ENCODE measurements at regions not wholly inside any gene's neighbourhood (a gene's known extent, or its start where the extent isn't known, plus 50 kb on each side); places are given as distances from the start of the nearest gene placed in this dataset.
"Not testable (repeated sequence)": the region's sequence is repeated elsewhere in the genome, so short reads cannot be mapped to it uniquely, and the experiment has no call there.

DNA sequence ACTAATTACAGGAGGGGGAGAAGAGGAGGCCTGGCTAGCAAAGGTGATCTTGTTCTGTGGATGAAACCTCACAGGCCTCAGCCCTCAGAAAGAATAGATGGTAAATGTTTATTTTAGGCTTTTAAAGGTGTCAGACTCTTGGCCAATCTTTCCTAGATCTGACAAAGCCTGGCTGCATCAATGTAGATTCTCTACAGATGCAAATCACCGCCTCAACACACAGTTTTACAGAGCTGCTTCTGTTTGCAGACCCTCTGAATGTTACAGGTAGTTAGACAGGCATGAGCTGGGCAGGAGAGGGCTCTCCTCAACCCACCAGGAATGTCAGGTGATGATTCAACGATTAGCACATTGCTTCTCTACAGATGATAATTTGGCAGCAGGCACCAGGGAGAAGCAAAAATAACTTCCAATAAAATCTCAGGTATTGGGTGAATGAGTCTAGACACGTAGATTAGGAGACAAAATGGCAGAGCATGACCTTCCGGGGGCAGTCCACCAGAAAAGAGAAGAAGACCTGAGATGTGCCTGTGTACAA lies 105.4 kb upstream of the VANGL1 start:
- POLR2A ChIA-PET, result no interaction called here
- CTCF ChIA-PET, result no interaction called here

DNA sequence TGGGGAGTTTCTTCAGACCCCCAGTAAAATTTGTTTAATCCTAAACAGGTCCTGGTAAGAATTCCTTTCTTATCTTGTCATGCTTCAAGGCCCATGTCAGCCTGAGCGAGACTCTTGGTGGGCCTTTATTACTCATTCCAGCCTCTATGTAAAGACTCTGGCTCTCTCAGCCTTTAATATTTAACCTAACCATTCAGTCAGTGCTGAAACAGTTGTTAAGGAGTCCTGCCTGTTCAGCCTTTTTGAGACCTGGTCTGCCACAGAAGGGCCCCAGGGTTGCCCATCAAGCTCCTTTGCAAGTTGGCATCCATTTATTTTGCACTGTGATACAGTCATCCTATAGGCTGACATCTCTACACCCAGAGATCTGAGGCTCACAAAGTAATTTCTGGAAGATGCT lies 107.7 kb upstream of the VANGL1 start:
- CTCF ChIA-PET, result no interaction called here

DNA sequence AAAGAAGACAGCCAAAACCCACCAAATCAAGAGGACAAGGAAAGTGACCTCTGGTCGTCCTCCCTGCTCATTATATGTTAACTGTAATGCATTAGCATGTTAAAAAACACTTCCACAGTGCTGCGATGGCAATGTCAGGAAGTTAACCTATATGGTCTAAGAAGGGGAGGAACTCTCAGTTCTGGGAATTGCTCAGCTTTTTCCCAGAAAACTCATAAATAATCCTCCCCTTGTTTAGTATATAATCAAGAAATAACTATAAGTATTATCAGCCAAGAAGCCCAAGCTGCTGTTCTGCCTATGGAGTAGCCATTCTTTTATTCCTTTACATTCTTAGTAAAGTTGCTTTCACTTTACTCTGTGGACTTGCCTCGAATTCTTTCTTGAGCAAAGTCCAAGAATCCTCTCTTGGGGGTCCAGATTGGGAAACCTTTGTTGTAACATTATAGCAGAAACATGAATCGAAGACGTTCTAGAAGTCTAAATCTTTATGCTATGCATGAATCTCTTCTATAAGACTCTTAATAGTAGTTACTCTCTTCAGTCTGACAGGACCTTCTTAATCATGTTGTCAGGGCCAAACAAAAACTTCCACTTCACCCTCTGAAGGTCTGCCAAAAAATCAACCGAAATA lies 110.0 kb upstream of the VANGL1 start:
- POLR2A ChIA-PET, result no interaction called here
- CTCF ChIA-PET, result no interaction called here

More for the DNA sequence above, 107.7 kb upstream of the VANGL1 start:
- POLR2A ChIA-PET, result no interaction called here

DNA sequence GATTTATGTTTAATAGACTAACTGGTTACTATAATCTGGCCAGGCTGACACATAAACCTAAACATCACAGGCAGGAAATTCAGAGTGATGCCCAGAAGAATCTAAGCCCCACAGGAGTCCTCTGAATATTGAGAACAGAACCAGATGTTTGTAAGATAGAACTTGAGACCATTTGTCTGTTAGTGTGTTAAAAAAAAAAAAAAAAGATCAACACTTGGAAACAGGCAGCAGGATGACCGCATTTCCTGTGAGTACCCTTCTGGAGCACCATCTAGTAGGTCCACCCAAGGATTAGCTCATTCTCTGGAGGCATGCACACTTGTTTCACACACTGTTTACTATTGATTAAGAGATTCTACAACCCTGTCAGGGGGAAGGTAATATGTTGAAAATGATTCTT lies 111.4 kb upstream of the VANGL1 start:
- ChIA-PET POLR2A (interaction anchor here (0.7 kb wide), 1 partner anchor 753 kb away, joined by 4 read pairs; no protein-coding TSS in a partner anchor), CTCF (no interaction called here)

DNA sequence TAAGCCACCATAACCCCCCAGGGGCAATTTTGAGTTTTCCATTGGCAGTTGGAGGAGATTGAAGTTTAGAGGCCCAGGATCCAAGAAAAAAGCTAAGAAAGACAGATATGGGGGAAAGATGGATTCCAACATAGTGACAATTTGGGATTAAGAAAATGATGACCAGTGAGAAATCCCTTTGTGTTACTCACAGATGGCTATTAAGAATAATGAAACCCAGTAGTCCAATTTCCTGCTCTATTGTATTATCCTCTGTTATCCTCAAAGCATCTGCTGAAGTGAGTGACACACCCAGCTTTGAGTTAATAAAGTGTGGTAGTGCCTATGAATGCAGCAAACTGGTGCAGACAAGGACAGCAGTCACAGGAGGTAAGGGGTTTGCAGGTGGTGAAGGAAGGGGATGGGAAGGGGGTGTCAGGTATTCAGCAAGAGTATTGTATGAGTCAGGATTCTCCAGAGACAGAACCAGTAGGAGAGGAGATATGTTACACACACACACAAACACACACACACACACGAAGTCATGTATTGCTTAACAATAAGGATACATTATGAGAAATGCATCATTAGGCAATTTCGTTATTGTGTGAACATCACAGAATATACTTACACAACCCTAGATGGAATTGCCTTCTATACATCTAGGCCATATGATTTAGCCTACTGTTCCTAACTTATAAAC lies 112.4 kb upstream of the VANGL1 start:
- CTCF ChIA-PET, result no interaction called here
- POLR2A ChIA-PET, result no interaction called here

DNA sequence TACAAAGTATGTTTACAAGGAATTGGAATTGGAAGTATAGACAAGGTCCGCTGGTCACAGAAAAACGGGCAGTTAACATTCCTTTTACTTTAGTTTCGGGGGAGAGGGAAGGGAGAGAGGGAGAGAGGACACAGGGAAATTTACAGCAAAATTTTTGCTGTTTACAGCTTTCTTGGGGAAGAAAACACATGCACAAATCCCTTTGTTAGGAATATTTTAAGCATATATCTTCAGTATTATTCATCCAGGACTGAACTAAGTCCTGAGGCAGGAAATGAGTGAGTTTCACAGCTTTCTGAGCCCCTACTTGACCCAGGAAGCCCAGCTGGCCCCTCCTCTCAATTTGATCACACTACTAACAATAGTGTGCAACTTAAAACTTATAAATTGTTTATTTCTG lies 113.4 kb upstream of the VANGL1 start:
- CTCF ChIA-PET, POLR2A ChIA-PET: not testable (repeated sequence)

DNA sequence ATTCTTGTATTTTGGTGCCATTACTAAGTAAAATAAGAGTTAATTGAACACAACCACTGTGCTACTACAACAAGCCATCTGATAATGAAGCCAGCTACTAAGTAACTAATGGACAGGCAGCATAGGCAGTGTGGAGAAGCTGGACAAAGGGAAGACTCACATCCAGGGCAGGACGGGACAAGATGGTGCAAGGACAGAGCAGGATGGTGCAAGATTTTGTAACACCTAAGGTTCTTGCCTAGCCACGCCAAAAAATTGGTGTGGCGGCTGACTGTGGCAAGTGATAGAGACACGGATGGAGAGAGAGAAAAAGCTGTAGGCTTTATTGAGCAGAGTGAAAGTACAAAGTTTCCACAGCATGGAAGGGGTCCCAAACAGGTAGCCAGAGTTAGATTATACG lies 114.0 kb upstream of the VANGL1 start:
- ChIA-PET CTCF (no interaction called here), POLR2A (no interaction called here)

DNA sequence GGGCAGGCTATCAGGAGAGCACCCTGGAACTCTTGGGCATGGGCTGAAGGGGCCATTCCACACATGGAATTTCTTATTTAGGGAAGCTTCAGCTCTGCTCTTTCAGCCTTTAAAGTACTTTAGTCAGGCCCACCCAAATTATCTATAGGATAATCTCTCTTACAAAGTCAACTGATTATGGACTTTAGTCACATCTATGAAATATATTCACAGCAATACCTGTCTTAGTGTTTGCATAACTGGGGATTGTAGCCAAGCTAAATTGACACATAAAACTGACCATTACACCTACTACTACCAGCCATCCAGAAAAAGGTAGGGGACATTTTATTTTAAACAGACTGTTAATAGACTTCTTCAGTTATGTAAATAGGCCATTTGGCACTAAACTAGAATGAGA lies 114.9 kb upstream of the VANGL1 start:
- CTCF ChIA-PET, result no interaction called here

DNA sequence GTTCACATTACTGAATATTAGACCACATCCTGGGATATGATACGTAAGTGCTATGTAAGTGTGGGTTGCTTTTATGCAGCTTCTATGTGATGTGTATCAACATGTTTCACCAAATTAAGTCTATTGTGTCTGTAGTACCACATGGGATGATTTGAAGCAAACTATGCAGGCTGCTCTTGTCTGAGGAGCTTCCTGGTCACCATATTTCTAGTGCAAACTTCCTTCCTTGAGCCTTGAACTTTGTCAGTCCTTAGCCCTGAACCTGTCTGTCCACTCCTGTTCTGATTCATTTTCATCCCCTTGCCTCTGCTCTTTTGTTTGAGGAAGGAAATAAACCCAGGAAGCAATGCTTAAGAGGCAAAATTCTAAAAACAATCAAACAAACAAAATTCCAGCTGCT lies 117.5 kb upstream of the VANGL1 start:
- POLR2A ChIA-PET, result no interaction called here
- CTCF ChIA-PET, result no interaction called here

More for the DNA sequence above, 114.9 kb upstream of the VANGL1 start:
- POLR2A ChIA-PET, result no interaction called here

DNA sequence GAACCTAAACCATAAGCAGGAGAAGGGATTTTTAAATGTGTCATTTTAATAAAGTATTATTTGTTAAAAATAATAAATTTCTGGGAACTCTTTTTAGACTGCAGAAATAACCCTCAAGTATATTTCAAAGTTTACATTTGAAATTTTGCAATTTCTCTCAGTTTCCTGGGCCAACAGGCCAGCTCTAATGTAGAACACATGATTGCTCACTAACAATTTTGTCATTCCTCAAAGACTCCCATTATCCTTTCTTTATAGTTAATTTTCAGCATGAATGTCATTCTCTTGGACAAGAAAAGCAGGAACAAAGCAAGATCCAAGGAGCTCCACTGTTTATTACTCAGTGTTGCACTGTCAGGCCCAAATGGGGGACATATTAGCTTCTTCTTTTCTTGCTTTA lies 119.4 kb upstream of the VANGL1 start:
- ChIA-PET POLR2A (no interaction called here), CTCF (no interaction called here)

DNA sequence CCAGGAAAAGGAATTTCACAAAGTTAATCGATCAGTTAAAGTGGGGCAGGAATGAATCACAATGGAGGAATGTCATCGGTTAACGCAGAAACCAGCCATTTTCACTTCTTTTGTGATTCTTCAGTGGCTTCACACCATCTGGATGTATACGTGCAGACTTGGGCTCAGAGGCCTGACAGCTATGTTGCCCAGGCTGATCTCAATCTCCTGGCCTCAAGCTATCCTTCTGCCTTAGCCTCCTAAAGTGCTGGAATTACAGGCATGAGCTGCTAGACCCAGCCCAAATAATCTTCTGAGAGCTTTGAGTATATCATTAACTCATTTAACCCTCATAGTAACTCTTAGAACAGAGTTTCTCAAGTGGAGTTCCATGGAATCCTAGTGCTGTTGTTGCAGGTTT lies 126.5 kb upstream of the VANGL1 start:
- POLR2A ChIA-PET, result no interaction called here
- CTCF ChIA-PET, result no interaction called here

DNA sequence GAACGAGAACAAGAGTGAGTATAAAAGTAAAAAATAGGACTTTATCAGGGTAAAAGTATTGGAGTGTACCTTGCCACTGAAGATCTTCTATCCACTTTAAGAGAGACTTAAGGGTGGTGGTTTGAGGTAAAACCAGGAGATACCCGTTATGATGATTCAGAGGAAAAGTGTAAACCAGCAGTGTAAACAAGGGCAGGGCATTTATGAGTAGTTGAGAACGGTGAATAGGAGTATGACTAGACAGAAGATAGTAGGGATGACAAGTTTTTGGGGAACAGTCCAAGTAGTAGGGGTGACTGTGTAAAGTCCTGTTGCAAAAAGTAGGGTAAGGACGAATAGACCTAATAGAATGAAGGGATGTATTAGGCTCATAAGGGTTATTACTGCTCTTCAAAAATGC lies 131.5 kb upstream of the VANGL1 start:
- CTCF ChIA-PET, POLR2A ChIA-PET: not testable (repeated sequence)

DNA sequence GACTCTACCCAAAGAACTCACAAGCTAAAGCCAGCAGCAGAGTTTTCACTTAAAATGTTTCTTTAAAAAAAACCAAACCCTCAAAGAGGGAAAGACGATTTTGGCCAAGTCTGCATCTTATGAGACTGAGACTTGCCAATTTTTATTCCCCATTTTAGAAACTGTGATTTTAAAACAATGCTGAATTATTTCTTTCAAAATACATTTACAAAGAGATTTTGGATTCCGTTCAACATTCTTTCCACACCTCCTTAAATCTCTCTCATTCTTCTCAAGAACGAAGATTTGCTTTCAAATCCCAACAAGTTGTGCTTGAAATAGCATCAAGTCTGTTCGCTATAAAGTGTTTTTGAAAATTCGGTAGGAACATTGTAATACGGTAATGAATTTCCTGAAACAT lies 133.9 kb upstream of the VANGL1 start:
- POLR2A ChIA-PET, result no interaction called here

DNA sequence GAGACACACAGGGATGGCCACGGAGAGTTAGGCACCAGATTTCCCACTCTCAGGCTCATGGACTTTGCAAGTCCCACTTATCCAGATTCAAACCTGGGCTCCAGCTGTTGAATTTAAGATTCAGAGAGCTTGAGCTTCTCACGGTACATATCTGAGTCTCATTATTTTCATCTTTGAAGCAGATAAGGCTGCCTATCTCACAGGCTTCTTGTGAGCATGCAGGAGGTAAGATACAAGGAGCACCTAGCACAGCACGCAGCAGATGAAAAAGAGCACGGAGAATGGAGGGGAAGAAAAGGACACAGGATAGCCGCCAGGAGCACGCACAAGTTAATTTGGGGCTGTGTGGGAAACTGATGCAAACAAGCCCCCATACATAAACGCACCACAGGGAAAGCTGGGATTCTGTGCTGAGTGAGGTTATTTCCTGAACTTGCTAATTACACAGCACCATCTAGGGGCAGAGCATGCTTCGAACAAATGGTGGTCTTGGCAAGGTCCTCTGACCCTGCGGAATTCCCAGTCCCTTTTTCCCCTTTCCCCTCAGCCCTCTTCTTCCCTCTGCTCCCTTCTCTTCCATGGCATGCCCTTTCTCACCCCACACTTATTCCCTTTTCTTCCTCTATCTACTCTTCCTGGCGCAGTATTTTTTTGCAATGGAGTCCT lies 134.7 kb upstream of the VANGL1 start:
- ChIA-PET CTCF (no interaction called here), POLR2A (no interaction called here)

More for the DNA sequence above, 133.9 kb upstream of the VANGL1 start:
- CTCF ChIA-PET, result no interaction called here

DNA sequence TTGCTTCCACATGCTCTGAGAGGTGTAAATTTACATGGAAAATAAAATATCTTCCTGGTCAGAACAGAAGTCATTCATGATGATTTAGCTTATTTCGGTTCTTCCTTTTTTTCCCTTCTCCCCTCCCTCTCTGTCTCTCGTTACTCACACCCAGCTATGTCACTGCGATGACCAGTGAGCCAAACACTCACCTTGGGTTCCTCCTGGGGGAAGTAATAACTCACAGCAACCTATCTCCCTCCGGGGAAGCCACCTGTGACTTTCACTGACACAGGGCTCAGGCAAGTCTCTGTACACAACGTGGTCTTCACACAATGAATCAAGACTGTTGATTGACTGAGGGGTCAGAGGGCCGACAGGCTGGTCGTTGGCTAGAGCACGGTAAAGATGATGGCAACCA lies 135.3 kb upstream of the VANGL1 start:
- POLR2A ChIA-PET, result no interaction called here
- CTCF ChIA-PET, result no interaction called here

DNA sequence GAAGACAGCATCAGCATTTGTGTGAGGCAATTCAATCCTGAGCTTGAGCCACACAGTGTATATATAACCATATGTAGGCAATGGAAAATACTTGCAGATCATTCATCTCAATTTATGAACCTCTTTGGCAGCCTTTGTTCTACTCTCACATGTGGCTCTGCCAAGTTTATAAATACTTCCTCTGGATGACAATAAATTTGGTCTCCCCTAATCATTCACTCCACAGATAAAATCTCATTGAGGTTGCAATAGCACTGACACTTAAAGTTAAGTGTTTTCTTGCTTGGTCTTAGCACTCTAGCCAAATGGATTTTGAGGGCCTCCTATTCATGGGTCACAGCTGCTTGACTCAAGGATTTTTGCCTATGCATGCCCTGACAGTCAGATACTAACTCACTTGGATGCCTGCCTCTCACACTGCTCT lies 136.6 kb upstream of the VANGL1 start:
- ChIA-PET CTCF (no interaction called here), POLR2A (no interaction called here)

DNA sequence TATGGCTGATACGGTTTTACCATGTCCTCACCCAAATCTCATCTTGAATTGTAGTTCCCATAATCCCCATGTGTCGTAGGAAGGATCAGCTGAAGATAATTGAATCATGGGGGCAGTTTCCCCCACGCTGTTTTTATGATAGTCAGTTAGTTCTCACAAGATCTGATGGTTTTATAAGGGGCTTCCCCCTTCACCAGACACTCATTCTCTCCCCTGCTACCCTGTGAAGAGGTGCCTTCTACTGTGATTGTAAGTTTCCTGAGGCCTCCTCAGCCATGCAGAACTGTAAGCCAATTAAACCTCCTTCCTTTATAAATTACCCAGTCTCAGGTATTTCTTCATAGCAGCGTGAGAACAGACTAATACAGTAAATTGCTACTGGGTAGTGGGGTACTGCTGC lies 139.6 kb upstream of the VANGL1 start:
- CTCF ChIA-PET, POLR2A ChIA-PET: not testable (repeated sequence)

DNA sequence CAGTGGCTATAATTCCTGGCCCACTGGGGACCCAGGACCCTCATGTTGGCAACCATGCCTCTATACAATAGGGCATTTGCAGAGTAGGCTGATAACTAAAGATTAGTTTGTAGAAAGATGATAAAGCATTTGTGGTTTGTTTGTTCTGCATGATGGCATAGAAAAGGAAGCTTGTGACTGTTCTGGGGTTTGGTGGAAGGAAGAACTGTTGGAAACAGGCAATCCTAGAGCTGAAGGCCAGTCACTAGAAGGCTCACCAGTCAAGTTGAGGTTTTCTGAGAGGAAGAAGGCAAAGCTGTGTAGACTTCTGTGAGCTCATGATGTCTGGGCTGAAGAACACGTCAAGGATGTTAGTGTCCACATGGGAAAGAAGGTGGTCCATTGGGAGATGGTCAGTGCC lies 140.3 kb upstream of the VANGL1 start:
- ChIA-PET POLR2A (no interaction called here), CTCF (no interaction called here)

DNA sequence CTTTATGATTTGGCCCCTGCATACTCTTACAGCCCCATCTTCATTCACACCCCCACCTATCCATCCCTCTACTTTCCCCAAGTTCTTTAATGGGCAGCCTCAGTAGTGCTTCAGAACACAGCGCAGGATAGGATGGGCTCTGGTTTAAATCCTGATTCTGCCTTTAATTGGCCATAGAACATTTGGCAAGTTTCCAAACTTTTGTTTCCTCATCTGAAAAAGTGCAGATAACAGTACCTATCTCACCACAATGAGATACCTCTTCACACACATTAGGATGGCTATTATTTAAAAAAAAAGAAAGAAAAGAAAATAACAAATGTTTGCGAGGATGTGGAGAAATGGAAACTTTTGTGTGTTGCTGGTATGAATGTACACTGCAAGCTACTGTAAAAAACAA lies 142.5 kb upstream of the VANGL1 start:
- ChIA-PET CTCF (no interaction called here), POLR2A (no interaction called here)

DNA sequence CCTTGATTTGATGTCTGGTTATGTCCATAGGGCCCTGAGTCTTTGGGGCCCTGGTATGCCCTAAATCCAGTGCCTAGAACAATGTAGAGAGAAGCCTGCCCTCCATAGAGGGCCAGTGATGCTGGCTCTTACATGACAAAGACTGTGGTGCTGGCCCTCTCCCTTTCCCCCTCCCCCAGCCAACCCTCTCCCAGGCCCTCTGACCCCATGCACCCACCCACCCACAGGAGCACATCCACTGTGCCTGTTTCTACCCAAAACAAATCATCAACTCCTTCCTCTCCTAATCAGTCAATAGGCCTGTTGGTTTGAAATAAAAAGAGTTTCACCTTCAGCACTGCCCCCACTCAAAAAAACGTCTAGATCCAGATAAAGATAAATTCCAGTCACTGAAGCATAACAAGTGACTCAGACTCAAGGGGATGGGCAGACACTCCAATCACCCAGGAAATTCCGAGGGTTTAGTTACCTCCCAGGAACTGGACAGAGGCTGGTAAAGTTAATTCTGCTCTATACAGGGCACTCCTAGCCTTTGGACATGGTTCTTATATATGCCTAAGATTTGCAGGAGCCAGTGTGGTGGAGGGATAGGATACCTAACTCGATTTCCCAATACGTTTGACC lies 144.8 kb upstream of the VANGL1 start:
- ChIA-PET CTCF (no interaction called here), POLR2A (no interaction called here)

DNA sequence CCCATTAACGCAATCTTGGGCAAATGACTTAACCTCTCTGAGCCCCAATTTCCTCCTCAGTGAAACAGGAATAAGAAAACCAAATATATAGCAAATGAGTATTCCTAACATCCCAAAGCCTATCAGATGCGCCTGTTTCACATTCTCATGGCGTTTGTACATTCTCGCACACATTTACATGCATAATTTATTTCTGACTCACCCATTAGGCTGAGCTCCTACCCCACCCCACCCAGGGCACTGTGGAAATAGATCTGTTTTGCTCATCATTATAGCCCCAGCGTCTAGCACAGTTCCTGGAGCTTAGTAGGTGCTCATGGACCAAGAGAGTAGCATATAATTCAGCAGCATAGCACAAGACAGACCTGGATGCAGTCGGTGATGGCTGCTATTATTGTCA lies 146.1 kb upstream of the VANGL1 start:
- POLR2A ChIA-PET, result no interaction called here
- CTCF ChIA-PET, result no interaction called here
